Spleen (tissue), 7 donors: ENCODE measurements at regions not wholly inside any gene's neighbourhood (a gene's known extent, or its start where the extent isn't known, plus 50 kb on each side); places are given as distances from the start of the nearest gene placed in this dataset.

Experiments used
- CTCF ChIP-seq, 11 experiments: fragments of 200-600 bp in 7 of 11; fragments of 450-650 bp in 4 of 11; sonication (generic) in 4 of 11; IDR thresholded peaks in 8 of 11; conservative IDR thresholded peaks in 3 of 11; 1 replicate in 7 of 11; 2 replicates in 4 of 11; pipeline versions ENCODE4 v1.4.0 to v1.8.0; 2016 to 2021; ENCODE audit warnings: antibody characterized with exemption in 11 of 11, inconsistent platforms in 4 of 11, mild to moderate bottlenecking in 1 of 11
- POLR2A ChIP-seq, 3 donors: fragments of 450-650 bp; IDR thresholded peaks; one replicate each; pipeline ENCODE4 v1.5.1; 2017; ENCODE audit warnings: antibody characterized with exemption in 3 of 3, mild to moderate bottlenecking in 1 of 3
- POLR2AphosphoS5 ChIP-seq, 3 donors: sonication (generic); formaldehyde crosslinking; IDR thresholded peaks; one replicate each; pipeline ENCODE4 v1.5.1; 2017; ENCODE audit warnings: antibody characterized with exemption in 3 of 3
- donor health status: DM: no; HTN: no; CAD: no; lungs with moderate emphysema.
- donor health status: DM: no; HTN: no; CAD: no.
- donor health status: DM: no; HTN: no; CAD: no.

- TF ChIP-seq POLR2A (IDR thresholded peaks at IDR 0.05), result no peak
- TF ChIP-seq CTCF (IDR thresholded peaks at IDR 0.05 in 8 of 11, conservative IDR thresholded peaks at IDR 0.05 in 3 of 11), result no peak
- no peak for TF ChIP-seq POLR2AphosphoS5 (IDR thresholded peaks at IDR 0.05)
Observed at GRCh38 chr14:62181591-62181990, 419.4 kb downstream of the SNAPC1 start.
